Stimulated activated CD8-positive, alpha-beta memory T cell treated with anti-CD3 and anti-CD28 coated beads, Interleukin-12 subunit alpha, Interleukin-12 subunit beta, amount 100 ng/mL, for 1 hour (primary cell): ENCODE measurements at regions not wholly inside any gene's neighbourhood (a gene's known extent, or its start where the extent isn't known, plus 50 kb on each side); places are given as distances from the start of the nearest gene placed in this dataset.
"Not testable (repeated sequence)": the region's sequence is repeated elsewhere in the genome, so short reads cannot be mapped to it uniquely, and the experiment has no call there.

ENCODE experiments used
- DNase-seq: peaks from one replicate; pipeline ENCODE4 v3.0.0-alpha.2; 2020; ENCODE audit warnings: low read depth

- DNase-seq: no peak
Measured at GRCh38 chr6:103578115-103578514, 1281.6 kb downstream of the HACE1 start.

GRCh38 chr6:103570431-103570830 lies 1289.3 kb downstream of the HACE1 start:
- no peak for DNase-seq

- no peak for DNase-seq
Measured at GRCh38 chr6:103554911-103555310, 1304.8 kb downstream of the HACE1 start.

GRCh38 chr6:103538381-103538780 lies 1321.3 kb downstream of the HACE1 start:
- no peak for DNase-seq

GRCh38 chr6:103534814-103535213 lies 1324.9 kb downstream of the HACE1 start:
- DNase-seq: no peak

GRCh38 chr6:103534095-103534494 lies 1325.6 kb downstream of the HACE1 start:
- no peak for DNase-seq

GRCh38 chr6:103522045-103522444 lies 1337.7 kb downstream of the HACE1 start:
- no peak for DNase-seq

GRCh38 chr6:103516336-103516735 lies 1343.4 kb downstream of the HACE1 start:
- no peak for DNase-seq

GRCh38 chr6:103507052-103507451 lies 1352.7 kb downstream of the HACE1 start:
- no peak for DNase-seq

- DNase-seq: no peak
Measured at GRCh38 chr6:103505155-103505518, 1354.6 kb downstream of the HACE1 start.

- DNase-seq: no peak
Measured at GRCh38 chr6:103504501-103505154, 1355.1 kb downstream of the HACE1 start.

- DNase-seq: not testable (repeated sequence)
Measured at GRCh38 chr6:103496588-103496987, 1363.1 kb downstream of the HACE1 start.

- DNase-seq: no peak
Measured at GRCh38 chr6:103456652-103457051, 1403.1 kb downstream of the HACE1 start.

- DNase-seq: no peak
Measured at GRCh38 chr6:103455275-103455674, 1404.4 kb downstream of the HACE1 start.

- DNase-seq: no peak
Measured at GRCh38 chr6:103409475-103409874, 1450.2 kb downstream of the HACE1 start.

GRCh38 chr6:103405321-103405720 lies 1454.4 kb downstream of the HACE1 start:
- DNase-seq: no peak

GRCh38 chr6:103404799-103405198 lies 1454.9 kb downstream of the HACE1 start:
- no peak for DNase-seq

GRCh38 chr6:103396768-103397167 lies 1463.0 kb downstream of the HACE1 start:
- DNase-seq: no peak

GRCh38 chr6:103379272-103379671 lies 1480.4 kb downstream of the HACE1 start:
- DNase-seq: no peak

- no peak for DNase-seq
Measured at GRCh38 chr6:103367212-103367611, 1492.5 kb downstream of the HACE1 start.

- no peak for DNase-seq
Measured at GRCh38 chr6:103356531-103356930, 1503.2 kb downstream of the HACE1 start.

GRCh38 chr6:103344554-103345163 lies 1515.1 kb downstream of the HACE1 start:
- no peak for DNase-seq

- DNase-seq: no peak
Measured at GRCh38 chr6:103335412-103335811, 1524.3 kb downstream of the HACE1 start.
